Activated CD4-positive, CD25-positive, alpha-beta regulatory T cell (primary cell): ENCODE measurements at regions not wholly inside any gene's neighbourhood (a gene's known extent, or its start where the extent isn't known, plus 50 kb on each side); places are given as distances from the start of the nearest gene placed in this dataset.
"Not testable (repeated sequence)": the region's sequence is repeated elsewhere in the genome, so short reads cannot be mapped to it uniquely, and the experiment has no call there.

Source experiments
- DNase-seq, 4 experiments: peaks; one replicate each; lab custom pipeline; 2025; lab: John Stamatoyannopoulos, UW

- no peak for DNase-seq
Measured at GRCh38 chr14:105636935-105637334, 110.6 kb downstream of the TMEM121 start.

- DNase-seq, result not testable (repeated sequence)
Measured at GRCh38 chr14:105637345-105637744, 111.0 kb downstream of the TMEM121 start.

GRCh38 chr14:105639969-105640931 is 113.9 kb downstream of the TMEM121 start:
- not testable (repeated sequence) for DNase-seq

- DNase-seq, result no peak
Measured at GRCh38 chr14:105641075-105641937, 114.9 kb downstream of the TMEM121 start.

GRCh38 chr14:105641951-105642350 is 115.6 kb downstream of the TMEM121 start:
- DNase-seq, result not testable (repeated sequence)

GRCh38 chr14:105642486-105642885 is 116.1 kb downstream of the TMEM121 start:
- not testable (repeated sequence) for DNase-seq

- not testable (repeated sequence) for DNase-seq
Measured at GRCh38 chr14:105643406-105644052, 117.1 kb downstream of the TMEM121 start.

GRCh38 chr14:105644053-105644435 is 117.7 kb downstream of the TMEM121 start:
- not testable (repeated sequence) for DNase-seq

GRCh38 chr14:105644457-105644856 is 118.1 kb downstream of the TMEM121 start:
- DNase-seq, result not testable (repeated sequence)

- DNase-seq, result not testable (repeated sequence)
Measured at GRCh38 chr14:105644891-105645290, 118.5 kb downstream of the TMEM121 start.

- not testable (repeated sequence) for DNase-seq
Measured at GRCh38 chr14:105645389-105645788, 119.0 kb downstream of the TMEM121 start.

- DNase-seq, result no peak
Measured at GRCh38 chr14:105646175-105646574, 119.8 kb downstream of the TMEM121 start.

GRCh38 chr14:105646711-105647281 is 120.4 kb downstream of the TMEM121 start:
- DNase-seq, result not testable (repeated sequence)

GRCh38 chr14:105647426-105647783 is 121.0 kb downstream of the TMEM121 start:
- not testable (repeated sequence) for DNase-seq

GRCh38 chr14:105647784-105648608 is 121.6 kb downstream of the TMEM121 start:
- no peak for DNase-seq

GRCh38 chr14:105648609-105649535 is 122.5 kb downstream of the TMEM121 start:
- DNase-seq, result not testable (repeated sequence)

- not testable (repeated sequence) for DNase-seq
Measured at GRCh38 chr14:105652317-105652716, 125.9 kb downstream of the TMEM121 start.

- DNase-seq, result not testable (repeated sequence)
Measured at GRCh38 chr14:105653921-105654320, 127.5 kb downstream of the TMEM121 start.

- not testable (repeated sequence) for DNase-seq
Measured at GRCh38 chr14:105659255-105659654, 132.9 kb downstream of the TMEM121 start.
